B cell (primary cell): ENCODE measurements at regions not wholly inside any gene's neighbourhood (a gene's known extent, or its start where the extent isn't known, plus 50 kb on each side); places are given as distances from the start of the nearest gene placed in this dataset.

Source experiments
- ATAC-seq: fragments of 200-7000 bp; cut with Tn5 transposase; one replicate; pipeline ENCODE4 v1.10.0; 2021; ENCODE audit warnings: low read depth, mild to moderate bottlenecking, moderate number of reproducible peaks, moderate library complexity
- CTCF ChIA-PET: fragments of 350-600 bp; sonication (Branson Sonifier 250); formaldehyde crosslinking; loops from one replicate; lab custom pipeline; 2021; ENCODE audit warnings: antibody characterized with exemption, inconsistent platforms; lab: Charles Lee
- POLR2A ChIA-PET: fragments of 350-600 bp; sonication (Branson Sonifier 250); formaldehyde crosslinking; loops from one replicate; lab custom pipeline; 2021; ENCODE audit warnings: antibody characterized with exemption; lab: Charles Lee
- DNase-seq: peaks from one replicate; pipeline ENCODE4 v3.0.0; 2013
- H2AFZ ChIP-seq: 2 replicates; pipeline ENCODE4 v1.6.1; 2012; ENCODE audit warnings: mild to moderate bottlenecking, low read depth, low read length; ENCODE audit not compliant: insufficient read depth, poor library complexity, severe bottlenecking
- H3K27ac ChIP-seq, 2 donors: 1 replicate in 1 of 2; 2 replicates in 1 of 2; pipeline ENCODE4 v1.5.1; 2012 to 2013; ENCODE audit warnings: low read length in 2 of 2, mild to moderate bottlenecking in 2 of 2, moderate library complexity in 1 of 2
- H3K27me3 ChIP-seq, 4 experiments: fragments of 200-600 bp in 1 of 4; sonication (generic) in 1 of 4; replicated peaks in 1 of 4; 1 replicate in 2 of 4; 2 replicates in 2 of 4; pipeline versions ENCODE4 v1.6.1 to v1.7.0; 2013 to 2016; ENCODE audit warnings: low read length in 3 of 4, mild to moderate bottlenecking in 2 of 4, mixed read lengths in 1 of 4, moderate library complexity in 1 of 4; ENCODE audit not compliant: insufficient read depth in 4 of 4, control insufficient read depth in 3 of 4; ENCODE audit errors: control extremely low read depth in 1 of 4
- H3K36me3 ChIP-seq, 2 experiments: replicated peaks in 1 of 2; 1 replicate in 1 of 2; 2 replicates in 1 of 2; pipeline versions ENCODE4 v1.6.1 to v1.7.1; 2013; ENCODE audit warnings: low read length in 1 of 2; ENCODE audit not compliant: insufficient read depth in 2 of 2, control insufficient read depth in 1 of 2; ENCODE audit errors: control extremely low read depth in 1 of 2, extremely low read depth in 1 of 2
- H3K4me1 ChIP-seq, 2 donors: fragments of 200-600 bp in 1 of 2; sonication (generic) in 1 of 2; 1 replicate in 1 of 2; 2 replicates in 1 of 2; pipeline versions ENCODE4 v1.5.1 to v1.6.1; 2013 to 2017; ENCODE audit warnings: low read length in 2 of 2; ENCODE audit not compliant: control insufficient read depth in 2 of 2, insufficient read depth in 2 of 2
- H3K4me2 ChIP-seq: replicated peaks from 2 replicates; pipeline ENCODE3; 2012; ENCODE audit warnings: mild to moderate bottlenecking, low read depth, low read length; ENCODE audit not compliant: poor library complexity, severe bottlenecking
- H3K4me3 ChIP-seq, 5 experiments: fragments of 200-600 bp in 1 of 5; sonication (generic) in 1 of 5; 1 replicate in 3 of 5; 2 replicates in 2 of 5; pipeline versions ENCODE4 v1.5.1 to v1.7.0; 2011 to 2016; ENCODE audit warnings: low read length in 4 of 5, mild to moderate bottlenecking in 4 of 5, low read depth in 2 of 5, control low read depth in 1 of 5, moderate library complexity in 1 of 5; ENCODE audit not compliant: insufficient read depth in 1 of 5; ENCODE audit errors: control extremely low read depth in 1 of 5, extremely low read depth in 1 of 5
- H3K79me2 ChIP-seq: fragments of 200-600 bp; sonication (generic); one replicate; pipeline ENCODE4 v1.6.0; 2016; ENCODE audit warnings: low read length; ENCODE audit not compliant: control insufficient read depth, insufficient read depth
- H3K9ac ChIP-seq: fragments of 200-600 bp; sonication (generic); 2 replicates; pipeline ENCODE4 v1.6.1; 2017; ENCODE audit warnings: mild to moderate bottlenecking, low read length, moderate library complexity
- H3K9me3 ChIP-seq, 3 donors: one replicate each; pipeline versions ENCODE4 v1.6.1 to v1.7.1; 2013; ENCODE audit warnings: low read length in 2 of 3; ENCODE audit not compliant: control insufficient read depth in 2 of 3, insufficient read depth in 1 of 3; ENCODE audit errors: control extremely low read depth in 1 of 3
- H4K20me1 ChIP-seq: 2 replicates; pipeline ENCODE4 v1.6.0; 2012; ENCODE audit warnings: mild to moderate bottlenecking, low read length; ENCODE audit not compliant: insufficient read depth, control insufficient read depth, poor library complexity, severe bottlenecking
- H3K27ac Mint-ChIP-seq: one replicate; pipeline ENCODE4 v1.8.0; 2021; ENCODE audit warnings: mixed read lengths
- H3K27me3 Mint-ChIP-seq: one replicate; pipeline ENCODE4 v1.8.0; 2021; ENCODE audit warnings: mixed read lengths
- H3K4me1 Mint-ChIP-seq: one replicate; pipeline ENCODE4 v1.8.0; 2021; ENCODE audit warnings: mixed read lengths
- H3K4me3 Mint-ChIP-seq: one replicate; pipeline ENCODE4 v1.8.0; 2021; ENCODE audit warnings: mixed read lengths
- H3K9me3 Mint-ChIP-seq: one replicate; pipeline ENCODE4 v1.8.0; 2022; ENCODE audit warnings: mixed read lengths; ENCODE audit not compliant: insufficient read depth
- EZH2 ChIP-seq: IDR thresholded peaks from 2 replicates; pipeline ENCODE4 v1.6.1; 2012; ENCODE audit warnings: borderline replicate concordance, low read depth, mild to moderate bottlenecking, moderate library complexity, low read length; ENCODE audit not compliant: insufficient read depth, poor library complexity, severe bottlenecking
- WGBS: methylation state at CpG from one replicate; pipeline ENCODE4 v1.1.5; 2013; ENCODE audit warnings: missing lambda C conversion rate; ENCODE audit not compliant: insufficient coverage; 5-methylcytosine and 5-hydroxymethylcytosine counted together
- intact Hi-C: fragments of 100-400 bp; cut with micrococcal nuclease; formaldehyde crosslinking; loops from one replicate; pipeline ENCODE4 v1.10.0; 2022
- TF ChIP-seq, protein P1 (sequence below): fragments of 200-600 bp; IDR thresholded peaks from one replicate; pipeline ENCODE4 v1.8.0; 2022; ENCODE audit warnings: antibody characterized with exemption, mild to moderate bottlenecking

- Histone ChIP-seq H2AFZ (no peak overlapping the region), H3K9ac (no peak overlapping the region), H3K9me3 (peaks cover 0 to 4% (median 2%) of the 10 kb centered on the region in 3 donors), H3K4me2 (no peak overlapping the region), H3K27ac (no peak overlapping the region), H3K79me2 (no peaks in the 10 kb centered on the region), H3K36me3 (no peaks in the 10 kb centered on the region), H4K20me1 (no peaks in the 10 kb centered on the region), H3K4me1 (no peaks in the 10 kb centered on the region), H3K4me3 (no peak overlapping the region), H3K27me3 (no peaks in the 10 kb centered on the region)
- peaks cover 24% of the 10 kb centered on the region for H3K27me3 Mint-ChIP-seq
- DNase-seq (no peak), ATAC-seq (no peak)
- ChIA-PET CTCF (no interaction called here), POLR2A (no interaction called here)
- intact Hi-C loops, result no loop called here
- no peak overlapping the region for H3K27ac Mint-ChIP-seq
- no peak overlapping the region for H3K4me3 Mint-ChIP-seq
- TF ChIP-seq, protein P1, sequence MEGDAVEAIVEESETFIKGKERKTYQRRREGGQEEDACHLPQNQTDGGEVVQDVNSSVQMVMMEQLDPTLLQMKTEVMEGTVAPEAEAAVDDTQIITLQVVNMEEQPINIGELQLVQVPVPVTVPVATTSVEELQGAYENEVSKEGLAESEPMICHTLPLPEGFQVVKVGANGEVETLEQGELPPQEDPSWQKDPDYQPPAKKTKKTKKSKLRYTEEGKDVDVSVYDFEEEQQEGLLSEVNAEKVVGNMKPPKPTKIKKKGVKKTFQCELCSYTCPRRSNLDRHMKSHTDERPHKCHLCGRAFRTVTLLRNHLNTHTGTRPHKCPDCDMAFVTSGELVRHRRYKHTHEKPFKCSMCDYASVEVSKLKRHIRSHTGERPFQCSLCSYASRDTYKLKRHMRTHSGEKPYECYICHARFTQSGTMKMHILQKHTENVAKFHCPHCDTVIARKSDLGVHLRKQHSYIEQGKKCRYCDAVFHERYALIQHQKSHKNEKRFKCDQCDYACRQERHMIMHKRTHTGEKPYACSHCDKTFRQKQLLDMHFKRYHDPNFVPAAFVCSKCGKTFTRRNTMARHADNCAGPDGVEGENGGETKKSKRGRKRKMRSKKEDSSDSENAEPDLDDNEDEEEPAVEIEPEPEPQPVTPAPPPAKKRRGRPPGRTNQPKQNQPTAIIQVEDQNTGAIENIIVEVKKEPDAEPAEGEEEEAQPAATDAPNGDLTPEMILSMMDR, result no peak
- TF ChIP-seq EZH2, result no peak
- 93% methylated on average over 4 of the region's 7 CpGs for WGBS
- no peaks in the 10 kb centered on the region for H3K4me1 Mint-ChIP-seq
- H3K9me3 Mint-ChIP-seq, result peaks cover 6% of the 10 kb centered on the region
Measured at GRCh38 chr7:3233301-3233700, 67.8 kb upstream of the SDK1 start.

DNA sequence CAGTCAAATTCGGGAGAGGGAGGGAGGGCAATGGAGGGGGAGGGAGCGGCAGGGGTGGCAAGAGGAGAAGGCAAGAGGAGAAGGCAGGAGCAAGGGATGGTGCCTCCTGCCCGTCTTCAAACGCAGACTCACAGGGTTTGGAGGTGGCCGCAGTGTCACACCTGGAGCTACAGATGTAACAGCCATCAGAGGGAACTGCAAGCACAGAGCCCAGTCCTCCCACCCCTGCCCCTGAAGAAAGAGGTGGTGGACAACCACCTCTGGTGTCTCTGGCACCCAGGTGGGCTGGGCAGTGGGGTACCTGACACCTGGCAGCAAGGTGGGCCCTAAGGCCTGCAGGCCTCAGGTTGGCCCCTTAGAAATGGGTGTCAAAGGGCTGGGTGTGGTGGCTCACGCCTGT lies 67.0 kb upstream of the SDK1 start:
- no peaks in the 10 kb centered on the region for H3K4me1 ChIP-seq
- H3K27ac ChIP-seq, result no peak overlapping the region
- ATAC-seq (no peak), DNase-seq (no peak)
- H3K27me3 Mint-ChIP-seq, result peaks cover 24% of the 10 kb centered on the region
- H3K4me3 ChIP-seq, result no peak overlapping the region
- WGBS, result 100% methylated on average over 3 of the region's 6 CpGs
- peaks cover 0 to 4% (median 2%) of the 10 kb centered on the region in 3 donors for H3K9me3 ChIP-seq
- H2AFZ ChIP-seq, result no peak overlapping the region
- no peak overlapping the region for H3K9ac ChIP-seq
- no peak overlapping the region for H3K27ac Mint-ChIP-seq
- intact Hi-C loops, result no loop called here
- H3K9me3 Mint-ChIP-seq, result peaks cover 6% of the 10 kb centered on the region
- POLR2A ChIA-PET, result no interaction called here
- H3K4me2 ChIP-seq, result no peak overlapping the region
- H3K4me1 Mint-ChIP-seq, result no peaks in the 10 kb centered on the region
- no peaks in the 10 kb centered on the region for H3K36me3 ChIP-seq
- no peaks in the 10 kb centered on the region for H4K20me1 ChIP-seq
- CTCF ChIA-PET, result no interaction called here
- no peak overlapping the region for H3K4me3 Mint-ChIP-seq
- no peaks in the 10 kb centered on the region for H3K79me2 ChIP-seq
- peaks cover 0 to 3% (median 0%) of the 10 kb centered on the region in 4 experiments for H3K27me3 ChIP-seq
- TF ChIP-seq, protein P1, result no peak
- no peak for TF ChIP-seq EZH2
